RPMI8226 (cell line): ENCODE measurements at regions not wholly inside any gene's neighbourhood (a gene's known extent, or its start where the extent isn't known, plus 50 kb on each side); places are given as distances from the start of the nearest gene placed in this dataset.
"Not testable (repeated sequence)": the region's sequence is repeated elsewhere in the genome, so short reads cannot be mapped to it uniquely, and the experiment has no call there.

Source experiments
- DNase-seq: peaks from one replicate; pipeline ENCODE4 v3.0.0-alpha.2; 2015

GRCh38 chr3:78344267-78344666 is 1304.4 kb downstream of the ROBO2 start:
- DNase-seq: not testable (repeated sequence)

- DNase-seq: no peak
These were observed 1305.0 kb downstream of the ROBO2 start for GRCh38 chr3:78344918-78345317.

- no peak for DNase-seq
These were observed 1307.3 kb downstream of the ROBO2 start for GRCh38 chr3:78347176-78347575.

GRCh38 chr3:78348664-78349063 is 1308.8 kb downstream of the ROBO2 start:
- no peak for DNase-seq

DNA sequence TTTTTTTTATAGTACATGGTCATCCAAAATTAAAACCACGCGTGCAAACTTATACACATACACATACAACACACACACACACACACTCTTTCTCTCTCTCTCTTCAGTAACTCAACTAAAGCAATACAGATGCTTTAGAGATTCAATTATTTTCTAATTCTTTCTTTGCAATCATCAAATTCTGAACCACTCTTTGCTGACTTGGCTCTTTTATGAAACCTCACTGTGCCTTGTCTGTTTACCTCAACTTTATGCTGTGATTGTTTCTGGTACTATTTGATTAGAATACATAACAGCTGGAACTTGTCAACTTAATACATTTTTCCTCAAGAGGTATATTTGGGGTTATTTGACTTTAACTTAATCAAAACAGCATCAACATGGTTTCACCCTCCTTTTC is 1309.7 kb downstream of the ROBO2 start:
- DNase-seq: no peak

- DNase-seq: no peak
These were observed 1311.4 kb downstream of the ROBO2 start for GRCh38 chr3:78351334-78351733.

- DNase-seq: no peak
These were observed 1313.3 kb downstream of the ROBO2 start for GRCh38 chr3:78353231-78353630.

- no peak for DNase-seq
These were observed 1321.0 kb downstream of the ROBO2 start for GRCh38 chr3:78360849-78361248.

- no peak for DNase-seq
These were observed 1328.9 kb downstream of the ROBO2 start for GRCh38 chr3:78368636-78369345.

GRCh38 chr3:78390221-78390620 is 1350.3 kb downstream of the ROBO2 start:
- no peak for DNase-seq

DNA sequence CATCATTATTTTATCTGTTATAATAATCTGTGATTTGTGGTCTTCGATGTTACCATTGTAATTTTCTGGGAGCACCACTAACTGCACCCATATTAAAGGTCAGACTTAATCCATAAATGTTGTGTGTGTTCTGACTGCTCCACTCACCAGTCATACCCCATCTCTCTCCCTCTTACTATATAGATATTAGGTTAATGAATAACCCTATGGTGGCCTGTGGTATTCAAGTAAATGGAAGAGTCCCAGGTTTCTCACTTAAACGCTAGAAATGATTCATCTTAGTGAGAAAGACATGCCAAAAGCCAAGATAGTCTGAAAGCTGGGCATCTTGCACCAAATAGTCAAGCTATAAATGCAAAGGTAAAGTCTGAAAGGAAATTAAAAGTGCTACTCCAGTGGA is 1358.5 kb downstream of the ROBO2 start:
- no peak for DNase-seq

GRCh38 chr3:78402720-78403119 is 1362.8 kb downstream of the ROBO2 start:
- no peak for DNase-seq

DNA sequence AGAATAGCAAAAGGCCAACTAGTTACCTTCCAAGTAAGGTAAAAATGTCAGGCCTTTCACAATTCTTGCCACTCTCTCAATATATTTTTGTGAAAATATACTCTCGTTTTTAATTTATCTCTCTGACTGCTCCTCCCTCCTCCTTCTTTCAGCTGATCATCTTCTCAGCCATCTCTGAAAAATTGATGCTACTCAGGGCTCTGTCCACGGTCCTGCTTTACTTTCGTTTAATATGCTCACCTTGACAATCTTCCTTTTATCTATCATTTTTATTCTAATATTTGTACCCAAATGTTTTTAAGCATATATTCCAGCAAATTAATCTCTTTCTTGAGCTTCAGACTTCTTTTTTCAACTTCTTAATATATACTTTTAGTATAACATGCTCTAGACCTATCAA is 1362.1 kb downstream of the ROBO1 start:
- no peak for DNase-seq

GRCh38 chr3:78406396-78406795 is 1361.4 kb downstream of the ROBO1 start:
- DNase-seq: no peak

DNA sequence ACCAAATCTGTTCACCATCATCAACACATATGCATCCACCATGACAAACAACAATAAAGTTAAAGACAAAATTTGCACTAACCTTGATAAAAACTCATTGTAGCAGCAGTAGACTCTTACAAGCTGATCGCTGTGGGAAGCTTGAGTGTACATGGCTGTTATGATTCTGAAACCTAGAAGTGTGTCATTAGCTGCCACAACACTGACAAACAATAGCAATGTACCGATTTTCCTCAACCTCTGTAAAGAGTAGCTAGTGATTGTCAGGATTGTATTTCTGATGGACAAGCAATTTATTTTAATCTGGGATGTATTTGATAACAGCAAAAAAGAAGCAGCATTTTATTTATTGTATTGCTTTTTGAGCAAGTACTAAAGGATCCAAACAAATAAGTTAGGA is 1357.7 kb downstream of the ROBO1 start:
- no peak for DNase-seq

GRCh38 chr3:78414261-78414660 is 1353.5 kb downstream of the ROBO1 start:
- DNase-seq: no peak

DNA sequence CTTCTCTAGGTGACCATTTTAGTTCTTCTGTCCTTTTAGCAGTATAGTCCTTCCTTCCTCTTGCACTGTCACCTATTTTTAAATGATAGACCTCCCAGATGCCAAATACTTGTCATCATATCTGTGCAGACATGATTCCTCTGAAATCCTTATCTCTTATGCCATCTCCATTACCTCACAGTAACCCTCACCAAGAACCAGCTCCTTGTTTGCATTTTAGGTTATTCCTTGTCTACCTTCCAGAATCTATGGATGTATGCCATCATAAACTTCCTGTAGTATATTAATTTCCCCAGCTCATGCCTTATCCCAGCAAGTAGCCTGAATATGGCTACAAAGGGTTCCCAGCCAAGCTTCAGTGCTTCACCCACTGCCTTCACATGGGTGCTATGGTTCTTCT is 1347.2 kb downstream of the ROBO1 start:
- no peak for DNase-seq

- no peak for DNase-seq
These were observed 1346.4 kb downstream of the ROBO1 start for GRCh38 chr3:78421247-78421966.

DNA sequence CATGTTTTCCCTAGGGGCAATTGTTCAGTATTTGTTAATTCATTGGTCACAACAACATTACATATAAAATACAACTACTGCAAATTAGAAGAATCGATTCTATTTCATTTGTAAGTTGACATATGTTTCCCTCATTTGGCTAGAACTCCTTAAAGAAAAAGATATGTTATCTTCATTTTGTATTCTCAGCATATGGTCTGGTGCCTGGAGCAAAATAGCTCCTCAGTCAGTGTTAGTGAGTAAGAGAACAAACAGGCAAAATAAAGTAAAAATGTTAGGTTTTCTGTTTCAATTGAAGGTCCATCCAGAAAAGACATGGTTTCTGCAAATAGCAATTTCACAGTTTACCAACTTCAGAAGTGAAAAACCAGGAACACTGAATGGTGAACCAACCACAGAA is 1343.1 kb downstream of the ROBO1 start:
- no peak for DNase-seq

DNA sequence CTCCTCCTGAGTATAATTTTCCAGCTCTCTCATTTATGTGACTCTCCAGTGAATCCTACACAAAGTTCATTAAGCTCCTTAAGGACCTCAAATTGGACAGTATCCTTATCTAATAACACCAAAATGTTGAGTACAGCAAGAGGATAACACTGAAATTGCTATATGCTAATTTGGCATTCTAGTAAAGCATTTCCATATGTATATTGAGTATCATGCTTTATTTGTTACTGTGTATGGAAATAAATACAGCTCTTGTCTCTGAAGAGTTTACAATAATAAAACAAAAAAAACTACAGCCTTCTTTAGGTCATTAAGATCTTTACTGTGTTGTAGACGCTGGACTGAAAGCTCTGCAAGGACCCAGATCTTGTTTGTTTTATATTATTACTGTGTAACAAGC is 1341.3 kb downstream of the ROBO1 start:
- no peak for DNase-seq

GRCh38 chr3:78427303-78427702 is 1340.5 kb downstream of the ROBO1 start:
- DNase-seq: no peak

DNA sequence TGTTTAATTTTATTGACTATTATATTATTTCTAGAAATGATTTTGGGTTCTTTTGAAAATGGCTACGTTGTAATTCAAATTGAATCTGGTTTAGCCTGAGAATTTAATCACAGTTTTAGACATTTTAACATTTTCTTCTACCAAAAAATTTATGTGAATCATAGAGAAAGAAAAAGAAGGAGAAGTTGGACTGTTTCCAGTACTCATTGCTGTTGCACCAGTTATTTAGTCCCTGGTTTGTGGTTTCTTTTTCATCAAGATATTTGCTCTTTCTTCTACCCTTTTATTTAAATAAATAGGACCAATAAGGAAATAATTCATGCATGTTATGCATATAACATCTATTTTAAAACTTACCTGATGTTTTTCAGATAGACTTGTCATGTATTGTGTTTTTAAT is 1337.1 kb downstream of the ROBO1 start:
- DNase-seq: no peak

DNA sequence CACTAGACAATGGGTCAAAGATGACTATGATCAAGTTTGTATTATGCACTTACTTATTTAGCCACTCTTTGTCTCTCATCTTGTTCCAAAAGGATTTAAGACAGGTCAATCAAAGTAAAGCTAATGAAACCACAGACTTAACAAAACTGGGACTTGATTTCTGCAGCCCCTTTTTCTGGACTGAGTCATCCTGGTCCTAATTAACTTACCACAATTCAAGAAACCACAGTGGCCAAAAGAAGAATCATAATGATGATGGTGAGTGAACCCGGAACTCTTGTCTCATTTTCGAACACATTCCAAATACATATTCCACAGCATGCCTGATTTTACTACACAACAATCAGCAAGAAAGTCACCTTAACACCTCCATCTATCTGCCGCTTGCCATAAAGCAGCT is 1333.0 kb downstream of the ROBO1 start:
- DNase-seq: no peak

DNA sequence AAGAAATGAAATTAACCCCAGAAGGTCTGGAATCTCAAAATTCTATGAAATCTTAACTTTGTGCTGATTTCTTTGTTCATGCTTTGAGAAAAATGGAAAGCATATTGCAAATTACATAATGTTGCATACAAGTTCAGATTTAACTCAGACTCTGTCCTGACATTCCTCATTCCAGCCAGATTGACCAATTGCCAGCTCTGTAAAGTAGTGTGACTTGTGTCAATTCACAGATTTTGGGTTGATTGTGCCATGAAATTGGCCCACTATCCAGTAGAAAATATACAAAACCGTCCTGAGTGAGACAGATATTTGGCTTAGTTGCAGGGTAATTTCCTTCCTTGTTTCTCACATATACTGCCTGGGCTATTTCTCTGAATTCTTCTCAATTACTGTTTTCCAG is 1312.6 kb downstream of the ROBO1 start:
- DNase-seq: no peak
